Testis (tissue), 2 donors: ENCODE measurements at regions not wholly inside any gene's neighbourhood (a gene's known extent, or its start where the extent isn't known, plus 50 kb on each side); places are given as distances from the start of the nearest gene placed in this dataset.
A peak's percentile ranks its signal among the peaks of the same experiment; 100 is the strongest.

Experiments
- DNase-seq: peaks from one replicate; pipeline ENCODE4 v3.0.0-alpha.2; 2019
- H3K27ac ChIP-seq, 2 donors: fragments of 200-600 bp; sonication (generic); one replicate each; pipeline ENCODE4 v1.5.1; 2019
- H3K27me3 ChIP-seq: fragments of 200-600 bp; sonication (generic); one replicate; pipeline ENCODE4 v1.5.1; 2019
- H3K36me3 ChIP-seq: fragments of 200-600 bp; sonication (generic); one replicate; pipeline ENCODE4 v1.5.1; 2017; ENCODE audit warnings: low read depth; ENCODE audit errors: missing control alignments
- H3K4me1 ChIP-seq: fragments of 200-600 bp; sonication (generic); one replicate; pipeline ENCODE4 v1.5.1; 2019
- H3K4me3 ChIP-seq, 2 donors: fragments of 200-600 bp; sonication (generic); one replicate each; pipeline ENCODE4 v1.5.1; 2017 to 2019
- H3K9me3 ChIP-seq: fragments of 200-600 bp; sonication (generic); one replicate; pipeline ENCODE4 v1.5.1; 2017
- CTCF ChIP-seq, 3 experiments: fragments of 450-650 bp in 2 of 3; fragments of 200-600 bp in 1 of 3; sonication (generic) in 1 of 3; IDR thresholded peaks; one replicate each; pipeline ENCODE4 v1.5.1; 2016 to 2019; ENCODE audit warnings: antibody characterized with exemption in 3 of 3, mild to moderate bottlenecking in 2 of 3, moderate library complexity in 1 of 3
- POLR2A ChIP-seq: fragments of 450-650 bp; IDR thresholded peaks from one replicate; pipeline ENCODE4 v1.6.1; 2017; ENCODE audit warnings: antibody characterized with exemption, mild to moderate bottlenecking, moderate library complexity
- WGBS, 2 donors: methylation state at CpG; one replicate each; pipeline ENCODE4 v1.1.5; 2018; 5-methylcytosine and 5-hydroxymethylcytosine counted together
- intact Hi-C: fragments of 100-400 bp; cut with DNase I; formaldehyde crosslinking; loops from one replicate; pipeline ENCODE4 v1.15.1; 2023; ENCODE audit warnings: low total_unique reads

GRCh38 chr12:103114296-103115055 is 157.0 kb downstream of the ASCL1 start:
- no peak overlapping the region for H3K4me3 ChIP-seq
- H3K9me3 ChIP-seq: no peaks in the 10 kb centered on the region
- H3K27me3 ChIP-seq: no peaks in the 10 kb centered on the region
- H3K4me1 ChIP-seq: no peaks in the 10 kb centered on the region
- DNase-seq: peak; percentile 34
- TF ChIP-seq POLR2A (no peak), CTCF (IDR thresholded peaks at IDR 0.05) (no peak)
- intact Hi-C loops: no loop called here
- no peak overlapping the region for H3K27ac ChIP-seq
- 67 to 75% methylated on average over 5 of the region's 5 CpGs for WGBS, 2 donors
- no peaks in the 10 kb centered on the region for H3K36me3 ChIP-seq

- intact Hi-C loops: no loop called here
- no peaks in the 10 kb centered on the region for H3K36me3 ChIP-seq
- no peaks in the 10 kb centered on the region for H3K27me3 ChIP-seq
- no peaks in the 10 kb centered on the region for H3K9me3 ChIP-seq
- no peaks in the 10 kb centered on the region for H3K4me1 ChIP-seq
- WGBS, 2 donors: 80 to 84% methylated on average over 3 of the region's 3 CpGs
- DNase-seq: no peak
- no peak overlapping the region for H3K4me3 ChIP-seq
- no peak overlapping the region for H3K27ac ChIP-seq
- TF ChIP-seq POLR2A (no peak), CTCF (IDR thresholded peaks at IDR 0.05) (no peak)
Measured at GRCh38 chr12:103128862-103129501, 171.5 kb downstream of the ASCL1 start.

- TF ChIP-seq POLR2A (no peak), CTCF (IDR thresholded peaks at IDR 0.05) (no peak)
Measured at GRCh38 chr12:103130564-103130963, 173.1 kb downstream of the ASCL1 start.

GRCh38 chr12:103138538-103138937 is 181.1 kb downstream of the ASCL1 start:
- 88 to 97% methylated on average over 1 of the region's 1 CpG for WGBS, 2 donors
- Histone ChIP-seq H3K36me3 (no peaks in the 10 kb centered on the region), H3K4me1 (no peaks in the 10 kb centered on the region), H3K4me3 (no peak overlapping the region), H3K9me3 (no peaks in the 10 kb centered on the region), H3K27me3 (no peaks in the 10 kb centered on the region), H3K27ac (no peak overlapping the region)
- DNase-seq: no peak
- no peak for TF ChIP-seq POLR2A
- no peak for TF ChIP-seq CTCF (IDR thresholded peaks at IDR 0.05)
- intact Hi-C loops: no loop called here

More at GRCh38 chr12:103130564-103130963, 173.1 kb downstream of the ASCL1 start:
- Histone ChIP-seq H3K4me1 (no peaks in the 10 kb centered on the region), H3K27ac (no peak overlapping the region), H3K27me3 (no peaks in the 10 kb centered on the region), H3K9me3 (no peaks in the 10 kb centered on the region), H3K4me3 (no peak overlapping the region), H3K36me3 (no peaks in the 10 kb centered on the region)
- intact Hi-C loops: no loop called here
- DNase-seq: no peak
- 81 to 84% methylated on average over 3 of the region's 3 CpGs for WGBS, 2 donors

GRCh38 chr12:103139876-103140275 is 182.4 kb downstream of the ASCL1 start:
- no peak overlapping the region for H3K4me3 ChIP-seq
- H3K4me1 ChIP-seq: no peaks in the 10 kb centered on the region
- intact Hi-C loops: no loop called here
- no peaks in the 10 kb centered on the region for H3K27me3 ChIP-seq
- no peaks in the 10 kb centered on the region for H3K9me3 ChIP-seq
- 47 to 54% methylated on average over 3 of the region's 3 CpGs for WGBS, 2 donors
- DNase-seq: no peak
- no peak overlapping the region for H3K27ac ChIP-seq
- TF ChIP-seq POLR2A (no peak), CTCF (IDR thresholded peaks at IDR 0.05) (no peak)
- no peaks in the 10 kb centered on the region for H3K36me3 ChIP-seq
